Lower leg skin (tissue), 4 donors: ENCODE measurements at regions not wholly inside any gene's neighbourhood (a gene's known extent, or its start where the extent isn't known, plus 50 kb on each side); places are given as distances from the start of the nearest gene placed in this dataset.
A peak's percentile ranks its signal among the peaks of the same experiment; 100 is the strongest.

Experiments
- DNase-seq, 2 donors: peaks; one replicate each; pipeline ENCODE4 v3.0.0-alpha.2; 2019; ENCODE audit warnings: low spot score in 2 of 2
- H3K4me3 ChIP-seq: fragments of 200-600 bp; sonication (generic); 2 replicates; pipeline ENCODE4 v1.5.1; 2017; ENCODE audit warnings: mild to moderate bottlenecking, low read depth; ENCODE audit not compliant: poor library complexity, severe bottlenecking
- POLR2A ChIP-seq, 2 donors: fragments of 450-650 bp; IDR thresholded peaks; one replicate each; pipeline ENCODE4 v1.6.1; 2016 to 2017; ENCODE audit warnings: antibody characterized with exemption in 2 of 2, mild to moderate bottlenecking in 1 of 2, moderate library complexity in 1 of 2
- WGBS, 2 donors: methylation state at CpG; one replicate each; pipeline ENCODE4 v1.1.5; 2018; 5-methylcytosine and 5-hydroxymethylcytosine counted together
- intact Hi-C: fragments of 100-400 bp; cut with DNase I; formaldehyde crosslinking; loops from one replicate; pipeline ENCODE4 v1.15.0; 2023; ENCODE audit warnings: low total_unique reads
- TF ChIP-seq, protein P1 (sequence below), 3 donors: fragments of 450-650 bp; IDR thresholded peaks; one replicate each; pipeline ENCODE4 v1.5.1; 2016; ENCODE audit warnings: antibody characterized with exemption in 3 of 3, mild to moderate bottlenecking in 3 of 3, moderate library complexity in 2 of 3

GRCh38 chr3:194225988-194226663 lies 90.2 kb downstream of the HES1 start:
- WGBS, 2 donors: 71 to 81% methylated on average over 12 to 13 of the region's 13 CpGs
- peak in 1 of 2 donors; percentile 15 for DNase-seq
- intact Hi-C loops: no loop called here
- TF ChIP-seq, protein P1, sequence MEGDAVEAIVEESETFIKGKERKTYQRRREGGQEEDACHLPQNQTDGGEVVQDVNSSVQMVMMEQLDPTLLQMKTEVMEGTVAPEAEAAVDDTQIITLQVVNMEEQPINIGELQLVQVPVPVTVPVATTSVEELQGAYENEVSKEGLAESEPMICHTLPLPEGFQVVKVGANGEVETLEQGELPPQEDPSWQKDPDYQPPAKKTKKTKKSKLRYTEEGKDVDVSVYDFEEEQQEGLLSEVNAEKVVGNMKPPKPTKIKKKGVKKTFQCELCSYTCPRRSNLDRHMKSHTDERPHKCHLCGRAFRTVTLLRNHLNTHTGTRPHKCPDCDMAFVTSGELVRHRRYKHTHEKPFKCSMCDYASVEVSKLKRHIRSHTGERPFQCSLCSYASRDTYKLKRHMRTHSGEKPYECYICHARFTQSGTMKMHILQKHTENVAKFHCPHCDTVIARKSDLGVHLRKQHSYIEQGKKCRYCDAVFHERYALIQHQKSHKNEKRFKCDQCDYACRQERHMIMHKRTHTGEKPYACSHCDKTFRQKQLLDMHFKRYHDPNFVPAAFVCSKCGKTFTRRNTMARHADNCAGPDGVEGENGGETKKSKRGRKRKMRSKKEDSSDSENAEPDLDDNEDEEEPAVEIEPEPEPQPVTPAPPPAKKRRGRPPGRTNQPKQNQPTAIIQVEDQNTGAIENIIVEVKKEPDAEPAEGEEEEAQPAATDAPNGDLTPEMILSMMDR (IDR thresholded peaks at IDR 0.05): no peak
- TF ChIP-seq POLR2A (IDR thresholded peaks at IDR 0.05): no peak
- H3K4me3 ChIP-seq: no peak overlapping the region

DNA sequence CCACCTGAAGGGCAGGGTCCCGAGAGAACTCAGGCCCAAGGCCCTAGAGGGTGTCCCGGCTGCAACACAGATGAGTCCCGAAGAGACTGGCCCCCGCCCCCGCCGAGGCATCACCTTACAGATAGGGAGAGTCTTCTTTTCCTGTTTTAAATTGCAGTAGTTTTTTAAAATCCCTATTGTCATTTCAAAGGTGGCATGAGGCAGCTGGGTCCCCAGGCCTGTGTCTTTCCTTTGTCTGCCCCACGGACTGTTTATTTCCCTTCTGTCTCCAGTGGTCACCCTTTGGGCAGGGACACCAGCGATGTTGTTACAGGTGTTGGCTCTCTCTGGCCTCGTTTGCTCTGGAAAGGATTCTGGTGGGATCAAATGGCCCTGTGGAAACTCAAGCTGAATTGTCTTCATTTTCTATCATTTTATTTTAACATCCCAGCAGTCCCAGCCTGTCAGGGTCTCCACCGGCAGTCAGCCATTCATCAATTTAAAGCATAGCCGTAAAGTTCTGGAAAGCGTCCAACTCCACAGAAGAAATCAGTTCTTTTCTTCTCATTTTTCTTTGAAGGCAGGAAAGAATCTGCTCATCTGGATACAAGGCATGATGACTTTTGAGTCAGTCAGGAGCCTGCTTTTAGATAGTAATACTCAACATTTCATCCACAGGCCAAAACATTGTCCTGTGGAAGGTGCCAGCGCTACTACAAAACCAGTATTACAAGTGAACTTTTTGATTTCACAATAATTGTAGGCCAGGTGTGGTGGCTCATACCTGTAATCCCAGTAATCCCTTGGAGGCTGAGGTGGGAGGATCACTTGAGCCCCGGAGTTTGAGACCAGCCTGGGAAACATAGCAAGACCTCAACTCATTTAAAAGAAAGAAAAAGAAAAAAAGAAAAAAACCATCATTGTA lies 96.2 kb downstream of the HES1 start:
- TF ChIP-seq, protein P1 (IDR thresholded peaks at IDR 0.05): no peak
- TF ChIP-seq POLR2A (IDR thresholded peaks at IDR 0.05): no peak
- H3K4me3 ChIP-seq: no peak overlapping the region
- peak in 1 of 2 donors; percentile 58 for DNase-seq
- intact Hi-C loops: no loop called here
- 62 to 67% methylated on average over 14 of the region's 14 CpGs for WGBS, 2 donors

- TF ChIP-seq, protein P1 (IDR thresholded peaks at IDR 0.05): no peak
- TF ChIP-seq POLR2A (IDR thresholded peaks at IDR 0.05): no peak
- WGBS, 2 donors: 94 to 100% methylated on average over 1 of the region's 1 CpG
- intact Hi-C loops: no loop called here
- peak in 1 of 2 donors; percentile 37 for DNase-seq
- no peak overlapping the region for H3K4me3 ChIP-seq
Observed at GRCh38 chr3:194233150-194233549, 97.2 kb downstream of the HES1 start.

DNA sequence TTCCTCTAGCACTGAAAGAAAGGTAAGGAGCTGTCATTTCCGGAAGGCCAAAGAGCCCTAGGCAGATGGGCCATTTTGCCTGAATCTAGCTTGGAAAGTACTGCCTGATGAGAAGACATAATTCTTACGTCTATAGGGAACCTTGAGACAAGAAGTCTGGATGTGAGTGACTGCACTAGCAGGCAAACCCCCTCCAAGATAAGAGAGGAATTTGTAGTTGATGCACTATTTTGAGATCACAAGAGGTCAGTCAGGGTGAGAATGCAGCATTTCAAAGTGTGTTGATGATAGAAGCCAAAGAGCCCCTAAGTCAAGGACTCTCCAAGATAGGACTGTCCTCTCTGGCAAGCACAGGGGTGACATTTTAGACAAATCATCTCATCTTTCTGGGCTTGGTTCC lies 99.2 kb downstream of the HES1 start:
- intact Hi-C loops: no loop called here
- TF ChIP-seq, protein P1 (IDR thresholded peaks at IDR 0.05): no peak
- TF ChIP-seq POLR2A (IDR thresholded peaks at IDR 0.05): no peak
- DNase-seq: no peak
- WGBS, 2 donors: 93 to 98% methylated on average over 2 of the region's 2 CpGs
- no peak overlapping the region for H3K4me3 ChIP-seq

- TF ChIP-seq, protein P1 (IDR thresholded peaks at IDR 0.05): no peak
- TF ChIP-seq POLR2A (IDR thresholded peaks at IDR 0.05): no peak
- WGBS, 2 donors: 90% methylated on average over 5 of the region's 5 CpGs
Observed at GRCh38 chr3:194237110-194237509, 101.2 kb downstream of the HES1 start.

More at GRCh38 chr3:194237110-194237509, 101.2 kb downstream of the HES1 start:
- H3K4me3 ChIP-seq: no peak overlapping the region
- no peak for DNase-seq
- intact Hi-C loops: no loop called here
